B cell (primary cell): ENCODE measurements at regions not wholly inside any gene's neighbourhood (a gene's known extent, or its start where the extent isn't known, plus 50 kb on each side); places are given as distances from the start of the nearest gene placed in this dataset.

Source experiments
- CTCF ChIP-seq: fragments of 200-600 bp; IDR thresholded peaks from one replicate; pipeline ENCODE4 v1.8.0; 2022; ENCODE audit warnings: antibody characterized with exemption, mild to moderate bottlenecking
- EZH2 ChIP-seq: IDR thresholded peaks from 2 replicates; pipeline ENCODE4 v1.6.1; 2012; ENCODE audit warnings: borderline replicate concordance, low read depth, mild to moderate bottlenecking, moderate library complexity, low read length; ENCODE audit not compliant: insufficient read depth, poor library complexity, severe bottlenecking

DNA sequence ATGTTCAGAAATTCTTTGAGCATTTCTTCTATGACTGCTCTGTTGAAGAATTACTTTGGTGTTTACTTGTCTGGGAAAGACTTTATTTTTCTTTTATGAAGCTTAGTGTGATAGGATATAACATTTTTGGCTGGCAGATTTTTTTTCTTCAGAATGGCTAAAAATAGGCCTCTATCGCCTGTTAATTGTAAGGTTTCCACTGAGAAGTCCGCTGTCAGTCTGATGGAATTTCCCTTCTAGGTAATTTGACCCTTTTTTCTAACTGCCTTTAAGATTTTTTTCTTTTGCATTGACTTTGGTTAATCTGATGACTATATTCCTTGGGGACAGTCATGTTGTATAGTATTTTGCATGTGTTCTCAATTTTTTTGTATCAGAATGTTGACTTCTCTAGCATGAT, 590.7 kb downstream of the ADCYAP1 start:
- TF ChIP-seq EZH2 = no peak
- TF ChIP-seq CTCF = no peak
